ENCODE measurements at regions not wholly inside any gene's neighbourhood (a gene's known extent, or its start where the extent isn't known, plus 50 kb on each side); places are given as distances from the start of the nearest gene placed in this dataset.

- DNase-seq, result no peak
These were observed 399.0 kb downstream of the NKX6-1 start for GRCh38 chr4:84100071-84100470.

GRCh38 chr4:84099599-84099998 lies 399.5 kb downstream of the NKX6-1 start:
- DNase-seq, result no peak

GRCh38 chr4:84091266-84091665 lies 407.8 kb downstream of the NKX6-1 start:
- no peak for DNase-seq

- DNase-seq, result peak; percentile 48
These were observed 409.2 kb downstream of the NKX6-1 start for GRCh38 chr4:84089652-84090437.

- no peak for DNase-seq
These were observed 413.1 kb downstream of the NKX6-1 start for GRCh38 chr4:84085986-84086385.

GRCh38 chr4:84070289-84070688 lies 428.8 kb downstream of the NKX6-1 start:
- no peak for DNase-seq

GRCh38 chr4:84063619-84064018 lies 435.5 kb downstream of the NKX6-1 start:
- DNase-seq, result no peak

GRCh38 chr4:84058201-84058600 lies 440.9 kb downstream of the NKX6-1 start:
- DNase-seq, result no peak

GRCh38 chr4:84051639-84052038 lies 447.5 kb downstream of the NKX6-1 start:
- no peak for DNase-seq

- no peak for DNase-seq
These were observed 448.0 kb downstream of the NKX6-1 start for GRCh38 chr4:84051089-84051488.

- no peak for DNase-seq
These were observed 449.1 kb downstream of the NKX6-1 start for GRCh38 chr4:84050015-84050414.

- DNase-seq, result no peak
These were observed 452.5 kb downstream of the NKX6-1 start for GRCh38 chr4:84046551-84046950.

- DNase-seq, result no peak
These were observed 457.7 kb downstream of the NKX6-1 start for GRCh38 chr4:84041426-84041825.

GRCh38 chr4:84035568-84035967 lies 463.5 kb downstream of the NKX6-1 start:
- no peak for DNase-seq

- no peak for DNase-seq
These were observed 466.7 kb downstream of the NKX6-1 start for GRCh38 chr4:84032372-84032771.

GRCh38 chr4:84031401-84031800 lies 467.7 kb downstream of the NKX6-1 start:
- no peak for DNase-seq

- peak; percentile 58 for DNase-seq
These were observed 470.8 kb downstream of the NKX6-1 start for GRCh38 chr4:84028340-84028739.

GRCh38 chr4:84024405-84024804 lies 474.7 kb downstream of the NKX6-1 start:
- DNase-seq, result no peak

- no peak for DNase-seq
These were observed 476.5 kb downstream of the NKX6-1 start for GRCh38 chr4:84022564-84022963.

- DNase-seq, result no peak
These were observed 479.5 kb downstream of the NKX6-1 start for GRCh38 chr4:84019626-84020025.

- no peak for DNase-seq
These were observed 467.1 kb downstream of the GPAT3 start for GRCh38 chr4:84003046-84003445.

- no peak for DNase-seq
These were observed 466.1 kb downstream of the GPAT3 start for GRCh38 chr4:84001876-84002569.

GRCh38 chr4:83996254-83996653 lies 460.3 kb downstream of the GPAT3 start:
- no peak for DNase-seq

- peak; percentile 53 for DNase-seq
These were observed 457.9 kb downstream of the GPAT3 start for GRCh38 chr4:83993774-83994173.

GRCh38 chr4:83989835-83990234 lies 453.9 kb downstream of the GPAT3 start:
- DNase-seq, result no peak
